ENCODE measurements at regions not wholly inside any gene's neighbourhood (a gene's known extent, or its start where the extent isn't known, plus 50 kb on each side); places are given as distances from the start of the nearest gene placed in this dataset.
"Not testable (repeated sequence)": the region's sequence is repeated elsewhere in the genome, so short reads cannot be mapped to it uniquely, and the experiment has no call there.

DNA sequence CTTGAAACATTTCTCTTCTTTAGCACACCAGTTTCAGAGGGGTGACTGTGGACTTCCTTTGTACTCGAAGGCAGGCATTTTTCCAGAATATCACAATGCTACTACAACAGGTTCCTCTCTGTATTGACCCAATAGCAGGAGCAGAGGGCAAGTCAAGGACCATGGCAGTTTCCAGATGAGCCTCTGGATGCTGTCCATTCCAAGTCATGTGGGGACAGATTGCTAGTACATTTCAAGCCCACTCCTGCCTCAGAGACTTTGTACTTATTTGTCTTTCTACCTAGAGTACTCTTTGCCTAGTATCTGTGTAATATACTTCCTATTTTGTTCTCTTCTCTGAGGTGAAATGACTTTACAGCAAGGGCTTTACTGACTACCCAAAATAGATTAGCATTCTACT is 373.9 kb downstream of the PIK3C3 start:
- no peak for DNase-seq (ENCODE audit: low read depth)

DNA sequence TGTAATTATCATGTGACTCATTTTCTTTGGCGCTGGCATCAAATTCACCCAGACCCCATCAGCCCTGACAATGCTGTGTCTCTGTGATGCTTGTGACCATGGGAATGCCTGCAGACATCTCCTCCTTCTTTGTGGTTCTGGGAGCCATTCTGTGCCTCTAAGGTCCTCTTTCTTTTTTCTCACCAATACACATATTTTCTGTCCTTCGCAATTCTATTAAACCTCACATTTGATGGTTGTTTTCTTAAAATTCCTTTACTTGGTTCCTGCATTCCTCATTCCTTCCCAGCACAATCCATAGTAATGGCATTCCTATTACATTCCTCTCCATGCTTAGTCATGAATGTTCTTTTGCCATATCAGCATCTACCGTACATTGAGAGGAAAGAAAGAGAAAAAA is 375.3 kb downstream of the PIK3C3 start:
- DNase-seq (ENCODE audit: low read depth): peak; percentile 1

DNA sequence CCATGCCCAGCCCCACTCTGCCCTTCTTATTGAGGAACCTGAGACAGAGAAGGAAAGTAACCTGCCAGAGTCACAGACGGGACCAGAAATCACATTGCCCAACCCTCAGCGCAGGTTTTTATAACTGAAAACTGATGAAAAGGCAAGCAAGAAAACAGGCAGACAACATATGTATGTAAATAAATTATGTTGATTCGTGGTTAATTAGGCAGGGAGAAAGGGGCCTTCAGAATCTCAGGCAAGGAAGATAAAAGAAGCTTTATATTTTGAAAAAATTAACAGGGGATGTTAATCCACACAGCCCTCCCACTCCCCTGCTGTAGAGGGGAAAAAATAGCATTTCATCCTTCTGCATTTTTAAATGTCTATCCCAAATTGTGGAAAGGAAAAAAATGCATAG is 378.5 kb downstream of the PIK3C3 start:
- no peak for DNase-seq (ENCODE audit: low read depth)

DNA sequence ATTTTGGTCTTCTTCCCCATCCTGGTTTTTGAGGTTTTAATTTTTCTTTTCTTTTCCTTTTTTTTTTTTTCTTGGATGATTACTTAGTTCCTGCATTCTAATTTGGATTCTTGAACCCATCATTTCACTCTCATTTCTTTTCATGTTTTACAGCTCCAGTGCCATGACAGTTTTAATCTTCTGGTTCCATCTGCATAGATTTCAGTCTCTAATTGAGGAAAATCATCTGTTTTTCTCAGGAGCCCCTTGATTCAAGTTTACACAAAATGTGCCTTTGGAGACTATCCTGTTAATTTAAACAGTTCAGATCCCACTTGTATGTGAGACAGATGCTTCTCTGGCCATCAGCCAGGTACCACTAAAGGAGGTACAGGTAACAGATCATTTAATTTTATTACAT is 379.9 kb downstream of the PIK3C3 start:
- no peak for DNase-seq (ENCODE audit: low read depth)

DNA sequence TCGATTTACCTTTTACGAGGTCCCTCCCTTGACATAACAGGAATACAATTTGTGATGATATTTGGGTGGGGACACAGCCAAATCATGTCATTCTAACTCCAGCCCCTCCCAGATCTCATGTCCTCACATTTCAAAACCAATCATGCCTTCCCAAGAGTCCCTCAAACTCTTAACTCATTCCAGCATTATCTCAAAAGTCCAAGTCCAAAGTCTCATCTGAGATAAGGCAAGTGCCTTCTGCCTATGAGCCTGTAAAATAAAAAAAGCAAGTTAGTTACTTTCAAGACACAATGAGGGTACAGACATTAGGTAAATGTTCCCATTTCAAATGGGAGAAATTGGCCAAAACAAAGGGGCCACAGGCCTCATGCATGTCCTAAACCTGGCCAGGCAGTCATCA is 381.1 kb downstream of the PIK3C3 start:
- DNase-seq (ENCODE audit: low read depth): no peak

DNA sequence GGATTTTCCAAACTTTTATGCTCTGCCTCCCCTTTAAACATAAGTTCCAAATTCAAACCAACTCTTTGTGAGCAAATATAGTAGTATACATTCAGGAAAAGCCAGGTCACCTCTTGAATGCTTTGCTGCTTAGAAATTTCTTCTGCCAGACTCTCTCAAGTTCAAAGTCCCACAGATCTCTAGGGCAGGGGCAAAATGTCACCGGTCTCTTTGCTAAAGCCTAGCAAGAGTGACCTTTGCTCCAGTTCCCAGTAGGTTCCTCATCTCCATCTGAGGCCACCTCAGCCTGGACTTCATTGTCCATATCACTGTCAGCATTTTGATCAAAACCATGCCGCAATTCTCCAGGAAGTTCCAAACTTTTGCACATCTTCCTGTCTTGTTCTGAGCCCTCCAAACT is 382.3 kb downstream of the PIK3C3 start:
- DNase-seq (ENCODE audit: low read depth): not testable (repeated sequence)

DNA sequence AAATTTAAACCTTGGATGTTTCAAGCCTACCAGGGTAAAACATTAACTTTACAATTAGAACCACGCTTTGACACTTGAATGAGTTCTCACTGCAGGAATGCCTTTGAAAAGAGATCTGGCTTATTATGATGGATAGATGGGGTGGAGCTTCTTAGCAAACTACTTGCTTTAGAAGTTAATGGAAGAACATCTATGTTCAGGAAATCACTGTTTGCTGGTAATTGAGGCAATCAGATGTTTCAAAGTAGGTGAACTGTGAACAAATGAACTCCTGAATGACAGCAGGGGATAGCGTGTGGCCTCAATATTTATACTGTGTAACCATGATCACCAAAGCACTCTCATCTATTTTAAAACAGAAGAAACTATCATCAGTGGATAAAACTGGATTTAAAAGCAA is 383.6 kb downstream of the PIK3C3 start:
- DNase-seq (ENCODE audit: low read depth): no peak

DNA sequence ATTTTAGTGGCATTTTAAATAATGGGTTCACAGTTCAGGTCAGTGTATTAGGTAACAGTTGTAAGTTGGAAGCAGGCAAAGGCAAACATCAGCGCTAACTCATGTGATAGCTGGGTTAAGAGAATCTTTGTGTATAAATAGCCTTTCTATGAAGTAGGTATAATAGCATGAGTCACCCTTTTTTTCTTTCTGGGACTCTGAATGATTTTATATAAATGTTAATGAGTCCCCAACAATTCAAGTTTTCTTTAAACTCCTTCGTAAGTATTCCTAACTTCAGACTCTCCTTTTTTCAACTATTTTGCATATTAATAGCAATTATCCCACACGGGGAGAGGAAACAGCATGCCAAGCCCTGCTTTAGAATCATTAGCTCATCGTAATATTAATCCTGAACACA is 384.3 kb downstream of the PIK3C3 start:
- DNase-seq (ENCODE audit: low read depth): no peak

DNA sequence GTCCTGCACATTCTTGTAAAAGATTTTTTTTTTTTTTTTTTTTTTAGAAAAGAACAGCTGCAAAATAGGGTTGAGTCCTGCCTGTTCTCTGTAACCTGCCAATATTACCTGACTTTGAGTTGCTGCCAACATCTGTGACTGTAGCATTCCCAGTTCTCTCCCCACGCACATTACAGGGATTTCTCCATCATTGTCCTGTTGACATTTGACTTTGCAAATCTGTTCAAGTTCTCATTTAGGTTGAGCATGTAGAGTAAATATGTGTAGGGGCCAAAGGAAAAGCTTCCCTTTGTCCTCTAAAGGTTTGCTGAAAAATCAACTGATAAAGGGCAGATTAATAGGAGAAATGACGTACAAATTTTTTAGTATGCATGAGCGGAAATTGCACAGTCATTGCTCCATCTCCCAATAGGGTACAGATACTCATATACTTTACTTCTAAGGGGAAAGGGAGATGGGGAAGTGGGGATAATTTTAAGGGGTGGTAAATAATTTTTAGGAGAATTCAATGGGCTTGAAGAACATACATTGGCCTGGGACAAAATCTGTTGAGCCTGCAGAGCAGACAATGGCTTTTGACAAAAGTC is 385.5 kb downstream of the PIK3C3 start:
- no peak for DNase-seq (ENCODE audit: low read depth)

DNA sequence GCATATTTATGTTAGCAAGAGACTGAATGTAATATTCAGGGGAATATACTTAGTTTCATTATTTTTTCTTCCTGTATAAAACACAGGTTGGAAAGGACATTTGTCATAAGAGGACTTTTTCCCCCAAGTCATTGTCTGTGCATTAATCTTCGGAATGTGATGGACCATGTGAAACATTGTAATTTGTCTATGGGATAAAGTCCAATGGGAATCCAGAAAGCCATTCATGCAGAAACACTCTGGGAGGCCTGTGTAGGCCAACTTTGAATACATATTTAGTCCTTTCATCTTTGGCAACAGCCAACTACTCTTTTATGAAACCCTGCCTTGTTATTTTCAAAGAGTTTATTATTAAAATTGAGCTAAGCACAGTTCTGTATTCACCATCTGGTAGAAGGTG is 386.4 kb downstream of the PIK3C3 start:
- DNase-seq (ENCODE audit: low read depth): no peak

DNA sequence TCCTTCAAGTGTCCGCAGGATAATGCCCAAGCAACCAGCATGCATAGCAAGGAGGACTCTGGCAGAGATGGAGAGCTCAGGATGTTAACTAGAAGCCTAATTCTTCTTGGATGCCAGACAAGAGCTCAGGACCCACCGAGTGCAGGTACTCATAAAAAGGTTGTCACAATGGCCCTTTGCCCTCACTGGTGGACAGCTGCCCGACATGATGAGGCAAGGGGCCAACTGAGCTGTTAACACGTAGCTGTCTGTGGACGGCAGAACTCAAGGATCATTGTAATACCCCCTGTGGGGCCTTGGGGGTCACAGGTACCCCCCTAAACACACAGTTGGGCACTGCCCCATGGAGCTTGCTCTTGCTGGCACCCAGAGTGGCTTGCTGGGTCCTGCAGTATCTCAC is 393.7 kb downstream of the PIK3C3 start:
- DNase-seq (ENCODE audit: low read depth): no peak

DNA sequence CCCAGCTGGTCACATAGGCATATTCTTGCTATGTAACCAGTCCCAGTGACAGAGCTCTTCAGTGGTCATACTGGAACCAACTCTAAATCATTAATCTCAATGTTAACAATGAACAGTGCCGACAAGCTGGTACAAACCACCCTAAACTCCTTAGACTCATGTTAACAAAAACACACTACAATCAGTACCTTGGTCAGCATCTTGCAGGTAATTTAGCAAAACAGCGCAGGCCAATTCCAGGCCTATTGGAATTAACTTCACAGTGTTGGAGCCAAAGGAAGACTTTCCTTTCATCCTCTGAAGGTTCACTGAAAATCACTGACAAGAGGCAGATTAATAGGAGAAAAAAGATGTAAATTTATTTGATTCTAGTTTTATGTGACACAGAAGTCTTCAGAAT is 396.4 kb downstream of the PIK3C3 start:
- DNase-seq (ENCODE audit: low read depth): no peak

DNA sequence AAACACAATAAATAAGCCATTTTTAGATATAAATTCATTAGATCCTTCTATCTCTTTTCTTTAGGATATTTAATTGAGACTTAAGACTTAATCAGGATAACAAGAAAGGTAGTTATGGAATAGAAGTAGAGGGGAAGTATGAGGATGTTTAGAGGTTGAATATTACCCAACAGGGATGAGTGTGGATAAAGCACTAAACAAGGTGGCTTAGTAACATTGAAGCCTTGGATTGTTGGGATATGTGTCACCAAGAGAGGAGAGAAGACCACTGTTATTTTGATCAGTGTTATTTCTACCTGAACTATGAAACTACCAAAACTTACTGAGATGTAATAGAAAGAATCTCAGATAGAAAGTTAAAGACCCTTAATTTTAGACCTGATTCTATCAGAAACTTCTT is 405.7 kb downstream of the PIK3C3 start:
- no peak for DNase-seq (ENCODE audit: low read depth)

DNA sequence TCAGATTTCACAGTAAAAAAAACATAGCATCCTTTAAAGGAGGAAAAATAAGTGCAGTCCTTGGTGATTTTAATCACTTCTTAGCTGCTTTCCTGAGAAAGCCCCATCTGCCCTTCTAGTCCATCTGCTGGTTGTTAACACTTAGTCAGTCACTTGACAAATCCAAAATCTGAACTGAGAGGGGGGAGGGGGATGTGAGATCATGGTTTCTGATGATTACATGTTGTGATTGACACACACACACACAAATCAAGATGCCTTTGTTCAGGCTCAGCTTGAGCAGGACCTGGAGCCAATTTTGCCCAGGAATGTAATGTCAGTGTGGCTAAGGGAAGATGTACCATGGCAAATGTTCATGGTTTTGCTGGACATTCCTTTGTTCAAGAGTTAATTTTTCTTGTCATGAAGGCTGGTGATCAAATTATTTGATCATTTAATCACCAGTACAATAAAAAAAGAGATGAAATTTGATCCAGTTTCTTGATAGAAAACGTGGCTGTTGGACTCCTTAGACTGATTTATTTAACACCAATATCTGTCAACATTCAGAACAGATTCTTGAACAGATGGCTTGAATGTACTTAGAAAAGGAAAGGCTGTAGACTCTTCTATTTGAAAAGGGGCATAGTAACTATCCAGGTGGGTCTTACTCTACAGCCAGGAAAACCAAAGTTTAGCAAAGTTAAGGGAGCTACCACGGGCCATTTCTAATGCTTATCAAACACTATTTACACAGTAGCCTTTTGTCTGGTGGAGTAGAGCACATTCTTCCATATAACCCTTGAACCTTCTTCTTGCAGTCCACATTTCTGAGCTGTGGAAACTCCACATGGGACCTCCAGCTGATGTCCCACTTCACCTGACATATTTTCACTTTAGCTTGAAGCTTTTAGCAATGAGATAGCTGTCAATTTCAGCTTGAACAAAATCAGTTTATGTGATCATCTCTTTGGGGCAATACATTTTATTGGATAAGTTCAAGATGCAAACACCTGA is 408.7 kb downstream of the PIK3C3 start:
- no peak for DNase-seq (ENCODE audit: low read depth)

DNA sequence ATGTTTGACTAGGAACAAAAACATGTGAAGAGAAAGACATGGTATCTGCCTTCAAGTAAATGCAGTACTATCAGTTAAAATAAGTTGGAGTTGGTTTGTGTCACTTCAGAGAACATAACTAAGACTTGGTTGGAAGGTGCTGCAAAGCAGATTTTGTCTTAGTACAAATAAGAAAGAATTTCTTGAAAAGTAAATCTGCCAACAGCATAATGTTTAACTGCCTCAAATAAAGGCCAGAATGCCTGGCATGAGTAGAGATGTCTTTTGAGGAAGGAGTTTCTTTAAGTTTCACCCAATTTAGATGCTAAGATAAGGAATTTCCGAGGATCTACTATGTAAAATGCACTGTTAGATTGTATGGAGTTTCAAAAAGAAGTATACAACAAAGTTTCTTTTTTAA is 409.7 kb downstream of the PIK3C3 start:
- no peak for DNase-seq (ENCODE audit: low read depth)

DNA sequence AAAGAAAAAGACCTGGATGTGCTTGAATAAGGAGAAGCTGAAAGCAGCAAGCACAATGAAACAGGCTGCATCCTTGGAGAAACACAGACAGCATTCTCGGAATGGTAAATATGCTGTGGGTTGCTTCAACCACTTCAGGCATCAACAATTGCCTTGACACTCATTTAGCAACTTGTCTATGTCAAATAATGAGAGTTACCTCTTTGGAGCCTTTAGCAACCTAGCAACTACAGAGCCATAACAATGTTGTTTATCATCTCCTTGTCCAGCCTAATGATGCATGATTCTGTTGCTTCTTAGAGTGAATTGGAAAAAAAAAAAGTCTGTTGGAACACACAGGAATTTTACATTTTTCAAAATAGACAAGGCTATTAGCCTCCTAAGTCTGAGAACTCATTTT is 410.6 kb downstream of the PIK3C3 start:
- DNase-seq (ENCODE audit: low read depth): no peak

DNA sequence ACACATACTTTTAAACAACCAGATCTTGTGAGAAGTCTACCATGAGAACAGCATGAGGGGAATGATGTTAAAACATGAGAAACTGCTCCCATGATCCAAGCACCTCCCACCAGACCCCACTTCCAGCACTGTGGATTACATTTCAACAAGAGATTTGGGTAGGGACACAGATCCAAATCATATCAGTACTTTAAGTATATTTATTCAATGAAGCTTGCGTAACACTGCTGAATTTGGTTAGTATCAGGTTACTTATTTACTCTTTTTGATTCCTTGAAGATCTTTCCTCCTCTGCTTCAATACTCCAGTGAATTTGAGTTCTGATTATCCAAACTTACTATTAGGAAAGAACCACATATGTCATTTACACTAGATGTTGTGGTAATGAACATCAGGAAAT is 418.6 kb downstream of the PIK3C3 start:
- no peak for DNase-seq (ENCODE audit: low read depth)

DNA sequence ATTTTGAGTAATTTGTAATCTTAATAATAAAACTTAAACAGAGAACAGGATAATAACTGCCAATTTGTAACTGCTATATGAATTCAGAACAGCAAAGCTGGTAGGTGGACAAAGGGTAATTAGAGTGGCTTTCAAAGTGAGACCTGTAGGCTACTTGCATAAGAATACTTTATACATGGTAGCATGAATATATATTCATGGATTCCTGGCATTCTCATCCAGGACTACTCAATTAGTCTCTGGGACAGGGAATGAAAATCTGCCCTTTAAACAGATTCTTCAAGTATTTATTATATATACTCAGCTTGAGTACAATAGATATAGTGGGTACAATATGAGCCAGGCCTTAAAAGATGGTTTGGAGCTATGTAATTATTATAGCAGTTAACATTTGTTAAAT is 419.9 kb downstream of the PIK3C3 start:
- no peak for DNase-seq (ENCODE audit: low read depth)

DNA sequence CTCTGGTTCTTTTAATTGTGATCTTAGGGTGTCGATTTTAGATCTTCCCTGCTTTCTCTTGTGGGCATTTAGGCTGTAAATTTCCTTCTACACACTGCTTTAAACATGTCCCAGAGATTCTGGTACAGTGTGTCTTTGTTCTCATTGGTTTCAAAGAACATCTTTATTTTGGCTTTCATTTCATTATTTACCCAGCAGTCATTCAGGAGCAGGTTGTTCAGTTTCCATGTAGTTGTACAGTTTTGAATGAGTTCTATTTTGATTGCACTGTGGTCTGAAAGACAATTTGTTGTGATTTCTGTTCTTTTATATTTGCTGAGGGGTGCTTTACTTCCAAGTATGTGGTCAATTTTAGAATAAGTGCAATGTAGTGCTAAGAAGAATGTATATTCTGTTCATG is 423.8 kb downstream of the PIK3C3 start:
- not testable (repeated sequence) for DNase-seq (ENCODE audit: low read depth)

DNA sequence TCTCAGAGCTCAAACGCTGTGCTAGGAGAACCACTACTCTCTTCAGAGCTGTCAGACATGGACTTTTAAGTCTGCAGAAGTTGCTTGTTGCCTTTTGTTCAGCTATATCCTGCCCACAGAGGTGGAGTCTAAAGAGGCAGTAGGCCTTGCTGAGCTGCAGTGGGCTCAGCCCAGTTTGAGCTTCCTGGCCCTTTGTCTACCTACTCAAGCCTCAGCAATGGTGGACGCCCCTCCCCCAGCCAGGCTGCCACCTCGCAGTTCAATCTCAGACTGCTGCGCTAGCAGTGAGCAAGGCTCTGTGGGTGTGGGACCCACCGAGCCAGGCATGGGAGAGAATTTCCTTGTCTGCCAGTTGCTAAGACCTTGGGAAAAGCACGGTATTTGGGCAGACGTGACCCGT is 426.2 kb downstream of the PIK3C3 start:
- not testable (repeated sequence) for DNase-seq (ENCODE audit: low read depth)

DNA sequence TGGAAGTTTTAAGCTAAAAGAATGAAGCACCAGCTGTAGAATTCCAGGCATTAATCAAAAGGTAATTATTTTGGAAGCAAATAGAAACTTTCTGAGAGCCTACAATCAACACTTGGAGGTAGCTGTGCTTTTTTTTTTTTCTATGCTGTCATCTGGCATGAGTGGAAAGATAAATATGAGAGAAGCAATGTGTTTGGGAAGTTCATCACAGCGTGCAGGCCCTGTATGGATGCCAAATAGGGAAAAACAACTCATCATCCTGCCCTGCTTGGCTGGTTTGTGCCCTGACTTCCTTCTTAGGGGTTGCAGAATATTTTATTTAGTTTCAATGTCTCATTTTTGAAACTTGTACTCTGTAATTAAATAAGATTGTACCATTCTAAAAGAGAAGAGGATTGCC is 437.4 kb downstream of the PIK3C3 start:
- DNase-seq (ENCODE audit: low read depth): no peak

DNA sequence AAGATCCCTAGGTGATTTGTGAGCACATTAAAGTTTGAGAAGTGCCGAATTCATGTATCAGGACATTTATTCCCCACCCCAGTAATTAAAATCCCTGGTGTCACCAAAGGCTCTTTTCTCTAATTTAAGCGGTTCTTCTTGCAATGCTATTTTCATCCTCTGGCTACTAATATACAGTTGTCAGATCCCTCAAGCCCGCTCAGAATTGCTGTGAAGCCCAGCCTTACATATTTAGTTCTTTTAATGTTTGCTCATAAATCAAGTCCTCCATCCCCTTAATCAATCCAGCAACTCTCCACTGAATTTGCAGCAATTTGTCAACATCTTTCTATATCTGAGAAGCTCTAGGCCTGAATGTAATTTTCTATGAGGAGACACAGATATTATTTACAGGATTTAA is 437.9 kb downstream of the PIK3C3 start:
- DNase-seq (ENCODE audit: low read depth): no peak

DNA sequence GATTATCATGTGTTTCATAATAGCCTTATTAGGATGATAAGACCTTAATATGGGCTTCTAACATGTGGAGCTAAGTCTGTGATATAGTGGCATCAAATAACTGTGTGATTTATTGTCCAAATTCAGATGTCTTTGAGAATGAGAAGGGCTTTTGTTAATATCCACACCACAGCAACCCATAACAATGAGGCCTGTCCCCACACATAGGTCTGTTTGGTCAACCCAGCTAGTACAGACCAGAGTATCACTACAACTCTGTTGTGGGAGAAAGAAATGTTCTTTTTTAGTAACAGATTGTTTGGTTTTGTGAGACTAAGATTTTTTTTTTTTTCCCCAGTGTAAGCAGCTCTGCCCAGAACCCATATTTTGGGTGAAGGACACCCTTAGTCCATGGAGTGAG is 439.2 kb downstream of the PIK3C3 start:
- DNase-seq (ENCODE audit: low read depth): no peak
